GM12875 (cell line): ENCODE measurements at regions not wholly inside any gene's neighbourhood (a gene's known extent, or its start where the extent isn't known, plus 50 kb on each side); places are given as distances from the start of the nearest gene placed in this dataset.

ENCODE experiments used
- H3K4me3 ChIP-seq: one replicate; pipeline ENCODE4 v1.5.1; 2011; ENCODE audit warnings: low read depth, low read length, control low read depth
- CTCF ChIP-seq: IDR thresholded peaks from 2 replicates; pipeline ENCODE4 v1.5.1; 2011; ENCODE audit warnings: low read depth, mild to moderate bottlenecking, control low read depth, inconsistent platforms, low read length, moderate library complexity, borderline replicate concordance; ENCODE audit not compliant: insufficient read depth

- no peak for TF ChIP-seq CTCF
Observed at GRCh38 chr9:86765746-86766430, 181.4 kb downstream of the GAS1 start.

GRCh38 chr9:86764671-86765343 is 182.5 kb downstream of the GAS1 start:
- no peak for TF ChIP-seq CTCF
- H3K4me3 ChIP-seq: no peak overlapping the region

More at GRCh38 chr9:86765746-86766430, 181.4 kb downstream of the GAS1 start:
- no peak overlapping the region for H3K4me3 ChIP-seq

- TF ChIP-seq CTCF: no peak
- no peak overlapping the region for H3K4me3 ChIP-seq
Observed at GRCh38 chr9:86764221-86764624, 183.1 kb downstream of the GAS1 start.

GRCh38 chr9:86763791-86764190 is 183.5 kb downstream of the GAS1 start:
- no peak overlapping the region for H3K4me3 ChIP-seq
- no peak for TF ChIP-seq CTCF

GRCh38 chr9:86757382-86757720 is 190.0 kb downstream of the GAS1 start:
- no peak overlapping the region for H3K4me3 ChIP-seq
- TF ChIP-seq CTCF: no peak

- no peak for TF ChIP-seq CTCF
- H3K4me3 ChIP-seq: no peak overlapping the region
Observed at GRCh38 chr9:86756576-86757381, 190.5 kb downstream of the GAS1 start.

GRCh38 chr9:86755561-86755941 is 191.8 kb downstream of the GAS1 start:
- H3K4me3 ChIP-seq: no peak overlapping the region
- no peak for TF ChIP-seq CTCF
